NCI-H2171 treated with DMSO at 0.1 percent for 48 hours (cell line): ENCODE measurements at regions not wholly inside any gene's neighbourhood (a gene's known extent, or its start where the extent isn't known, plus 50 kb on each side); places are given as distances from the start of the nearest gene placed in this dataset.
"Not testable (repeated sequence)": the region's sequence is repeated elsewhere in the genome, so short reads cannot be mapped to it uniquely, and the experiment has no call there.

Experiments
- DNase-seq: peaks from one replicate; lab custom pipeline; 2025; lab: John Stamatoyannopoulos, UW

DNA sequence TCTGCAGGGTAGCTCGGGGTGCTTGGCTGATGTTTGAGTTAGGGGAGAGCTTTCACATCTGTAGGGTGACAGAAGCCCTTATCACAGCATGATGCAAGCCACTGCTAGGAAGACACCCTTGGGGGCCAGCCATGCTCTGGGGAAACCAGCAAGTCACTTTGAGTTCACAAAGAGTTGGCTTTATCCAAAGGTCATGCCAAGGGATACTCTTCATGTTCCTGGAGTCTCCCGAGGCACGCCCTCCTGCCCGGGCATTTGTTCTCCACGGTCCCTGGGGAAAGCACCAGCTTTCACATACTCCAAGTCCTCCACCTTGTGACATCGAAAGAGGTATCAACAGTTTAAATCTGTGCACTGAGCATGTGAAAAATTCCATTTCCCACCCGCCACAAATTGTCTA is 227.7 kb downstream of the VAPA start:
- no peak for DNase-seq

DNA sequence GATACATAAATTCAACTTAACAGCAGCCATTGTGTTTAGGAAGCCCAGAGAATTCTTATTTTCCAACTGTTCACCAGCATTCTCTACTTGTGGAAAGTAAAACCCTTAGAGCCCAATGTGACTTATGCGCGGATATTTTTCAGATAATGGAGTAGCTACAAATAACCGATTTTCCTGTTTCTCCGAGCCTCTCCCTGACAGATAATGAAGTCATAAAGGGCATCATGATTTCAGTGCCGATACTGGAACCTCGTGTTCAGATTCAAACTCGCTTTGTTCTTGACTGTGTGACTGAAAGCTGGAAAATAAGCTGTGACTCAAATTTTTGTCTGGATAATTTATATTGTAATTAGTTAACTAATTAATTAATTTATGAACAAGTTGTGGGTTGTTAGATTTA is 228.2 kb downstream of the VAPA start:
- no peak for DNase-seq

DNA sequence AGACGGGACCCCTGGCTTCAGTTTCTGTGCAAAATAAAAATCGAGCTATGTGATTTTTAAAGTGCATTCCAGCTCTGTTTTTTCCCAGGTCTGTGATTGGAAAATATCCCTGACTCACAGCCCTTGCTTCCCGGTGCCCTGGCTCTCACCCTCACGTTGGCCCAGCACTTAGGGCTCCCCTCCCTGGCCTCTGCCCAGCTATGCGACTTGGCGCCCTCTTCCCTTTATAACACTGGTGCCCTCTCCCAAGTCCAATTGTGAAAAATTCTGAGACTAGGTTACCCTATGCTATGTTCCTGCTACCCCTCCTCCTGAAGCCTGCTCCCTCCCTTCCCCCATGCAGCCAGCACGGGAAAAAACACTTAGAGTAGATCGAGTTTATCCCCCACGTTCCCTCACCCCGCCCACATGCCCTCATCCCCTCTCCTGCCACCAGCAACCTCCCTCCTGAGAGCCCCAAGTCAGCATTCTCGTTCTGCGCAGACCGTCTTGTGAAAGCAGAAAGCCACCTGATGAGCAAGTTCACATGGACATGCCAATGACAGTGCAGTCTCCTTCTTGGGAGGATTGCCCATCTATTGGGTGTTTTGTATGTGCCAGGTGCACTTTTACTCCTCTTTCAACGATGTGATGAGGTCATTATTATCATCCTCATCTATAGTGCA is 228.8 kb downstream of the VAPA start:
- no peak for DNase-seq

DNA sequence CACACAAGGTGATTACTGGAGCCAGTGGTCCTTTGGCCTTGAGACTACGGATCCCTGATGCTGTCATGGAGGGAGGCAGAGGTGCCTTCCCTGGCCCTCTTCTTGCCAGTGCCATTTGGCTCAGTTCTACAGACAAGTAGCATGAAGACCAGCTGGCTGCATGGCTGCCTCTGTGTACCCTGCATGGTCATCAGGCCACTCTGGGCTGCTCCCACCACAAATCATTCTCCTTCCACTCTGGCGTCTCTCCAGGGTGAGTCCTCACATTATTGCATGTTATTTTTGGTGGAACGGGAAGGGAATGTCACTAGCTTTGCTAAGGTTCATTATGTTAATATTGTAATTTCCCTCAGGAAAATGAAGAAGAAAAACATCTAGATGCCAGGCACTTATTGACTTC is 229.8 kb downstream of the VAPA start:
- no peak for DNase-seq

DNA sequence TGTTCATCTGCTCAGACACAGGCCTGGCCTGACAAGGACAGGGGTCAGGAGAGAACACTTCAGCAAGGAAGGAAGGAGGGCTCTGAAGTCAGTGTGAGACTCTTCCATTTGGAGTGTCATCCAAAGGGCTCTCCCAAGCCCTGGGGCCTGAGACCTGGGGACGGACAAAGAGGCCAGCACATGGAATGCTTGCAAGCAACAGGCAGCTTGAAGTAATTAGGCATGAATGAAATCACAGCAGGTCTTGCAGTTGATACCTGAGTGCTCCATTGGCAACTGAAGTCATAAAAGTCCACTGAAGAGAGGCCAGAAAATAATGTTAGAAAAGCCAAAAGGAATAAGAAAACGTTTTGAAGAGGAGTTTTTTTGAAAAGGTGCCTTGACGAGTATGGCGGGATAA is 231.7 kb downstream of the VAPA start:
- no peak for DNase-seq

DNA sequence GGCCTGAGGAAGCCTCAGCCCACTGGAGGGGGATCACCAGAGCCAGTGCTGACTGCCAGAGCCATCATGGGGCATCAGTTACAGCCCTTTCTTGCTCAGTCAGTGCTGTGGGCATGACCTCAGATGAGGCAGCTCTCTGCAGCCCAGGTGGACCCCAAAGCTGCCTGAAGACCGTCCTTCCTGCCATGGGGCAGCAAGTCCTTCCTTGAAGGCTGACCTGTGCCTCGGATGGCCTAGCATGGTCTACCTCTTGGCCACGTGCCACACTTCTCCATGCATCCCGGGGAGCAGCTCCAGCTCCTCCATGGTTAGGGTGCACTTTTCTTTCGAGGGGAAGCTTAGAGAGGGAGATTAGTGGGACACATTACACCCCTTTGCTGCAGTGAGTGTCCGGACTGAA is 233.4 kb downstream of the VAPA start:
- DNase-seq = no peak

DNA sequence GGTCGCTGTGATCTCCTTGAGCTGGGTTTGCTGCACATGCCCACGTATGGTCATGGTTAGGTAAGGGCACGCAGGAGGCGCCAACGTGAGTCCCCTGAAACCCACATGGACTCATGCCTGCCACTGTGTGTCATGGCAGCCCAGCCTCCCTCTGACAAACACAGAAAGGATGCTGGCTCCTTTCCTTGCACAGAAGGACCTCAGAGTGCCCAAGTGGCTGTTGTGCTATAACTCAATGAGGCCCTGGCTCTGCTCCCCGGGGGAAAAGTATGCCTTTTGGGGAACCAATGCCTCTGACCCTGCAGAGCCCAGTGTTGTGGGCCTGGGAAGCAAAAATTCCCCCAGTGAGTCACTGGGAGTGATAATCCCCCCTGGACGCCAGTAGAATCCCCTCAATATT is 233.9 kb downstream of the VAPA start:
- no peak for DNase-seq

DNA sequence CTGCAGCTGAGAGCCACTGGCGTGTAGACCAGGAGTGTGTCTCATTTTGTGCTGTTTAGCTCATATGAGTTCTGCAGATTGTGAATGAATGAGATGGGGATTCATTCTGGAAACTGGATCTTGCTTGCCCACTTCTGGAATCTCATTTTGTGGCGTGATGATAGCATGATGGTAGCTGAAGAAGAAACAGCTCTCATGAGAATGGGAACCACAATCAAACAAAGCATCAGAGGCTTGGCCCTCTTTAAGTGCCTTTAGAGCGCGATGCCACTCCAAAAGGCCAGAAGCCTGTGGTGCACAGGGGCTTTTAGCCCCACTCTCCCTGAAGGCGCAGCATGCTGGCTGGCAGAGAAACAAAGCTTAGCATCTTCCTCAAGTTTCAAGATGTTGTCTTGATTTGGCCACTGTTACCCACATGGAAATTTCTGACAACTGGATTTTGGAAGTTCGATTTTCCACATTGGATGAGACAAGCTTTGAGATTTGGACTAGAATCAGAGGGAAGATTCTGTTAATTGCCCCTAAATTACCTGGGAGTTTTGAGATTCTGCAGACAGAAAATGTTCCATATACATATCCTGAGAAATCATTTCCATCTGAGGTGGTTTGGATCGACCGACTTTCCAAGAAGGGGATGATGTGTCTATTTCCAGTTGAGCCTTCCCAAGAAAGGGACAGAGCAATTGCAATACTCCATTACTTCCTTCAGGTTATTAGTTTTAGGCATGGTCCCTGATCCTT is 234.5 kb downstream of the VAPA start:
- no peak for DNase-seq

DNA sequence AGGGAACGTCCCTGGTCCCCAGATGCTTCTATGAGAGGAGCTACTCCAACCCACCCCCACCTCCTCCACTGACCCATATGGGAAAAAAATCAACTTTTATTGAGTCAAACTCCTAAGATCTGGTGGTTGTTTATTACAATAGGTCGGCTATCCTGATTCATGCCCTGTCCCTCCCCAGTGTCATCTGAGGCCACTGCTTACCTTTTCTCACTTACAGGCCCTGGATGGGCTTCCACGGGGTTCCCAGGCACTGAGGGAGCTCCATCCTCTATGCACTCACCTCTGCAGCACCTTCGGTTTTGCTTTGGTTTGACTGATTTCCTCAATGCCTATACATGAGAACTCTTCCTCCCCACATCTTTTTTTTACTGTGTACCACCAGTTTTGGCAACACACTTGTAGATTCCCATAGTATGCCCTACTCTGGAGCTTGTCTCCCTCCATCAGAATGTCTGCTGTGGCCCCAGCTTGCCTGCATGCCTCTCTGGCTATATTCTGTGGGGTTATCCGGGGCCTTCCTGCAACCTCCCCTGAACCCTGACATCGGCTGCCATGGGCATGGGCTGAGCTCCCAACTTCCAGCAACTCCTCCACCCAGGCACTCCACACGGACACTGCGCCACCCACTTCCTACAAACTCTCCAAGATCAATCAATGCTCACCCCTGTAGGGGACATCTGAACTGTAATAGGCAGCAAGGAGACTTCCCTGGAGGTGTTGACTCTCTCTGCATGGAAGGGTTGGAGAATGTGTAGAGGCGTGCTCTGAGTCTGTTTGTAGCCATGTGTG is 236.1 kb downstream of the VAPA start:
- DNase-seq = no peak

DNA sequence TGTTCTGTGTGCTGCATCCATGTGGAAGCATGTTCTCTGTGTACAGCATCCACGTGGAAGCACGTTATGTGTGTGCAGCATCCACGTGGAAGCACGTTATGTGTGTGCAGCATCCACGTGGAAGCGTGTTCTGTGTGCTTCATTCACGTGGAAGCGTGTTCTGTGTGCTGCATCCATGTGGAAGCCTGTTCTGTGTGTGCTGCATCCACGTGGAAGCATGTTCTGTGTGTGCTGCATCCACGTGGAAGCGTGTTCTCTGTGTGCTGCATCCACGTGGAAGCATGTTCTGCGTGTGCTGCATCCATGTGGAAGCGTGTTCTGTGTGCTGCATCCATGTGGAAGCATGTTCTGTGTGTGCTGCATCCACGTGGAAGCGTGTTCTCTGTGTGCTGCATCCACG is 236.8 kb downstream of the VAPA start:
- not testable (repeated sequence) for DNase-seq

DNA sequence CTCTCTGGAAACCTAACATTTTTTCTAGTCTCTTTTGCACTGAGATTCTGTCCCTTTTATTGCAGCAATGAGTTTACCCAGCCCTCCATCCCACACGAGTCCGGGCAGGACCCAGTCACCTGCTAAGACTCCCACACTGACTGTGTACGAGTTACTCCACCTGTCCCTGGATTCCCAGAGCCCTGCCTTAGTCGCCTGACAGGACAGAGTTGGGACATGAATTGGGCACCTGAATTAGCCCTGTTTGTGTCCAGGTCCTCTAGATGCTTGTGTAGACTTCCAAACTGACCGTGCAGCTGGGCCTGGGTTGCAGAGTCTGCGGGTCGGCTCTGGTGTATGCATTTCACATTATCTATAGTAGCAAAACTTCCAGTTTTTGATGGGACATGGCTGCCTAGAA is 238.7 kb downstream of the VAPA start:
- peak; percentile 30 for DNase-seq

DNA sequence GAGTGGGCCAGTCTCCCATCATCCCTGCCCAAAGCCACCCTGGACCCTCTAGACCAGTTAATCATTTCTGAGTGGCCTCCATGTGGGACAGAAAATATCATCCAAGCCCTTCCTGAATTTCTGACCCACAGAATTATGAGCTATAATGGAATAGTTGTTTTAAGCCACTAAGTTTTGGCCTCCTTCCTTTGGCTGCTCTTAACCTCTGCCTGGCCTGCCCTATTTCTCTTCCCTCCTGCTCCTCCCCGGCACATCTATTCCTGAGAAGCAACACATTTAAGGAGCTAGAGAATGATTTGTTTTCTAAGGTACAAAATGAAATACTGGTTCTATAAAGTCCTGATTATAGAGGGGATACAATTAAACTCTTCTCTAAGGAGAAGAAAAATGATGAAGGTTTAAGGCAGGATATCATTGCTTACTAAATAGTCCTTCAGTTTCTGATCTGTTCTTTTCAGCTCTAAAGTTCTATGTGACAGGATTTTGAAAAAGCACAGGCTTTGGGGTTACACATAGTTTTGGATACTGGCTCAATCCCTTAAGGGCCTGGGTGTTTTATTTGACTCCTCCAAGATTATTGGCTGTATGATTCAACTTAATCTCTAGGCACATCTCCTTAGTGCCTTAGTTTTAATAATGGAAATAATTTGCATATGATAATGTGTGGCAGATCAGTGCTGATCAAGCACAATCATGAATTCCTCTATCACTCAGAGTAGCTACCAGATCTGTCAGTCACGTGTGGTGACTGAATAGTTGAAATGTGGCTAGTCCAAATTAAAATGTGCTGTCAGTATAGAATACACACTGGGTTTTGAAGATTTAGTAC is 240.3 kb downstream of the VAPA start:
- no peak for DNase-seq

DNA sequence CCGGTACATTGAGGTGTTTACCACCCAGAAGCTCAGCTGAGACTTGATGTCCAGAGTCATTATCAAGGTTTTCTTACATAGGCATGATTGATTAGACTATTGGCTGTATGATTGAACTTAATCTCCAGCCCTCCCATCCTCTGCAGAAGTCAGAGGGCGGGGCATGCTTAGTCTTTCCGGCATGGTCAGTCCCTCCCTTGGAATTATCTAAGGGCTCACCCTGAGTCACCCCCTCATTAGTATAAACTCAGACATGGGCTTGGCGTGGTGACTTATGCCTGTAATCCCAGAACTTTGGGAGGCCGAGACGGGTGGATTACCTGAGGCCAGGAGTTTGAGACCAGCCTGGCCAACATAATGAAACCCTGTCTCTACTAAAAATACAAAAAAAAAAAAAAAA is 243.9 kb downstream of the VAPA start:
- no peak for DNase-seq

DNA sequence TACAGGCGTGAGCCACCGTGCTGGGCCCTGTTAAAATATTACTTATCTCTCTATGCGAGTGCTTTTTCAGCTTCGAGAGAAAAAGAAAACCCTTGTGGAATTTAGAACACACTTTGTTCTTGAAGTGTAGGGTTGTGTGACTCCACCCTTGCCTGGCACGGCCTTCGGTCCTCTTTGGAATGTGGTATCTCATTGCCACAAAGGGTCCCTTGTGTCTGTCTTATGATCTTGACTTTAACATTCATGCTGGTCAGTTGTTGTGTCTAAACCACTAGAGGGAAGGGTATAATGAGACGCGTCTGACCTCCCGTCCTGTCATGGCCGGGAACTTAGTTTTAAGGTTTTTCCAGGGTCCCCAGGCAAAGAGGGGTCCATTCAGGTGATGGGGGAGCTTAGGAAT is 246.4 kb downstream of the VAPA start:
- DNase-seq = no peak

DNA sequence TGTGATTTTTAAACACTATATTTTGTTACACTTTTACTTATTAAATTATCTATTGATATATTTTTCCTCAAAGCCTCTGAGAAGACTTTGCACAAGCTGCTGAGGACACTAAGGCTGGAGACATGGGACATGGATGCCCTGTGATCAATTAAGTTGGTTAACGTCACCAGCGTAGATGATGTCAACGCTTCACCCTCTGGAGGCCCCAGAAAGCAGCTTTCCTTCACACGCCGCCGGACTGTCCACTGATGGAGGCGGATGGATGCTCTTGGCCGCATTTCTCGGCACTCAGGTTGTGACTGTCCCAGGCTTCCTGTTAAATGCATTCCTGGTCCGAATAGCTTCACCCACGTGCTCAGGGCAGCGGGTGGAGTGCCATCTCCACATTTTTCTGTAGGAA is 247.5 kb downstream of the VAPA start:
- DNase-seq = no peak

DNA sequence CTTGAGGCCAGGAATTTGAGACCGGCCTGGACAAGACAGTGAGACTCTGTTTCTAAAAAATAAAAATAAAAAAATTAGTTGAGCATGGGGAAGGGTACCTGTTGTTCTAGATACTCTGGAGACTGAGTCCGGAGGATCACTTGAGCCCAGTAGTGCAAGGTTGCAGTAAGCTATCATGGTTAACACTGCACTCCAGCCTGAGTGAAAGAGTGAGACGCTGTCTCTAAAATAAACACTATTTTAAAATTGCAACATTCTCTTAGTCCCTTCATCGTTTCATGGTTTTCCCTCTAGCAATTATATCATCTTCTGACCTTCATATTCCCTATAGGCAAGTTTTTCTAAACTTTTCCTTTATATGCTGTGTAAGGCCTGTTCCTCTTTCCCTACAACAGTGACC is 248.5 kb downstream of the VAPA start:
- DNase-seq = no peak

DNA sequence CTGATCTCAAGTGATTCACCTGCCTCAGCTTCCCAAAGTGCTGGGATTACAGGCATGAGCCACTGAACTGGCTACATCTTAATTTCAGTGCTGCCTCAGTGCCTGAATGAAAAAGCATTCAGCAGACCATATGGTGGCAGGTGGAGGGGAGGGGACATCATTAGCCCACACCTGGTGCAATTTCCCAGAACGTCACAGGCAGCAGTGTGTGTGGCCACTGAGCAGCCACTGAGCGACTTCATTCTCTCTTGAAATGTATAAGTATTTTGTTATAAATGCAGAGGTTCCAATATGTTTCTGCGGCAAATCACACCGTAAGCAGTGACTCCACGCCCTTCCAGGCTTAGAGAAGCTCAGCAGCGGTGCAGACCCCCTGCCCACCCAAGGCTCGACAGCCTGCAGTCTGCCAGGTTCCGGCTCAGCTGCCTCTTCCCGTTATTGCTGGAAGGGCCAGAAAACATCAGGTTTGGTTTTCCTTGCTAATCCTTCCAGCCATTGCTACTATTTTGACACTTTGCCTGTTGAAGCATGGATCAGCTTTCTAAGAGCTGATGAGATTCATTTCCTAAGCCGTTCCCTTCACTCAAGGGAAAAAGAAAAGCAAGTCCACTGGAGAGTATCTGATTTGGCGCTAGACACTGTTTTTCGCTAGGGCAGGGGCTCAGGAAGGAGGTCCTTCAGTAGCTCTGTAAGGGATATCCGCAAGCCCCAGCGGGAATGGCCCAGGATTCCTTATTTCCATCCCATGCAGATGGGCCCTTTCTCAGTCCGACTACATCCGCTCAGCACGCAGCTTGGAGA is 250.7 kb downstream of the VAPA start:
- DNase-seq = peak; percentile 92

DNA sequence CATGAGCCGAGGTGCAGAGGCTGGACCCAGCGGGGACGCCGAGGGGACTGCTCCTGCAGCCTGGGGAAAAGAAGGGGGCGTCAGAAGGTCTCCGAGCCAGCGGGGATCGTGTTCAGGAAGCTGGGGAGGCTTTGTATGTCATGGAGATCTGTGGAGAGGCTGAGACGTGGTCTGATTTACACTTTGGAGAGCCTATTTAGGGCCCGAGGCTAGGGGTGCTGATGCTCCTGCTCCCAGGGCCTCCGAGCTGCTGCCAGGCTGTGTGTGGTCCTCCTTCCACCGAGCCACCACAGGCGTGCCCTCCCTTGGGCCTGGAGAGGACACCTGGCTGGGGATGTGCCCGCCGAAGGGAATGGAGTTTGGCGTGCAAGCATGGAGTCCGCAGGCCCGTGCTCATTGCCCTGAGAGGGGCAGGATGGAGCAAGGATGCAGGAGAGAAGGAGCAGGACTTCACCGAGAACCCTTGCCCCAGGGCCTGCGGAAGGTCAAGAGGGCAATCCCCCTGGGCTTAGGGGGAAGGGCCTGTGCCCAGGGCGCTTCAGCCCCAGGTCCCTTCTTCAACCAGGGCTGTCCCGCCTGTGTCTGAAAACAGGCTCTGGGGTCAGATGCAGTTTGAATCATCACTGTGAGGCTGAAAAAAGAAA is 252.5 kb downstream of the VAPA start:
- DNase-seq = no peak

DNA sequence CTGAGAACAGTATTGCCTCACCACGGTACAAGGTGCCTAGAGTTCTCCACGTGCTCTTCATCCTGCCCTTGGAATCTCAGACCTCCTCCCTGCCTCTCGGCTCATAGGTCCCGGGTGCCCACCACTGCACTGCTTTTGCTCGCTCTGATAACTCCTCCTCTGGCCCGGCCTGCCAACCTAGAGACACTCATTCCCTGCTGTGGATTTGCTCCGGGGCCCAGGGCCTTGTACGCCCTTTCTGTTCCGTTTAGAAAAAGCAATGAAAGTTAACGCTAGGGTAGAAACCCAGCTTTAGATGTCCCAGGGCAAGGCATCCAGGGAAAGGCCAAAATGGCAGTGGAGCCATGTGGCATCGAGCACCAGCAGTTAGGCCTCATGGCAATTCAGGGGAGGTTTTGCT is 253.9 kb downstream of the VAPA start:
- no peak for DNase-seq

DNA sequence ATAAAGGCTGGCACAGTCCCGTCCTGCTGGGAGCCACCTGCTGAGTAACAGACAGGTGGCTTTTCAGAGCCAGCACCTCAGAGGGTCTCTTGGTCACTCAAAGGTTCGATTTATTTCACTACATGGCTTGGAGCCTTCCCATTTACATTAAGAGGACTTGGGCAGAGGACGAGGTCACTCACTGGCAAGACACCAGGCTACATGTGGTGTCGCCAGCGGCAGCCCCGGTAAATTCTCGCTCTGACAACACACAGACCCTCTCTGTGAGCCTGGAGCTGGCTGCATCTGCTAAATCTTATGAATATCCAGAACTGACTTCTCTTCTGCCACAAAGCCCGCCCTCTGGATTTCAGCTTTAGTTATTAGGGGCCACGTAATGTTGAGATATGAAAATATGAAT is 254.7 kb downstream of the VAPA start:
- no peak for DNase-seq

DNA sequence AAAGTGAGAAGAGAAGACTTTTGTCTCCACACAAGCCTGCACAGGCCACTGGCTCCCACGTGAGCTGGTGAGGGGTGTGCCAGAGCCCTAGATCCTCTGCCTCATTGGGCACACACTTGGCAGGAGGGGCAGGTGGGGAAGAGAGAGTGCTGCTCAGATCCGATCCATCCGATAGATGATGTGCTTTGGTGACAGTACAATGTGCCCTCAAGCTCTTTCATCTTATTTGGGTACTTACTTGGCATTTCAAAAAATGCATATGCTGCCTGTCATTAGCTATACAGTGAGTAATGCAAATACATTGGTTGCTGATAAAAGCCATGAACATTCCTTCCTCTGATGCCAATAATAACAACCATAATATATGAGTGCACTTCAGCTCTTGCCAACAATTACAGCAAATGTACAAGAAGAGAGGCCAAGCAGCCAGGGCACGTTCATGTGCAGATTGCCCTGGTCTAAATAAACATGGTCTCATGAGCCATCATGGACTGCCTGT is 255.3 kb downstream of the VAPA start:
- peak; percentile 23 for DNase-seq
